CD4-positive, alpha-beta T cell treated with Interleukin-6 at 100 ng/mL for 8 hours (primary cell): ENCODE measurements at regions not wholly inside any gene's neighbourhood (a gene's known extent, or its start where the extent isn't known, plus 50 kb on each side); places are given as distances from the start of the nearest gene placed in this dataset.

Experiments
- DNase-seq: peaks from one replicate; pipeline ENCODE4 v3.0.0-alpha.2; 2020; ENCODE audit warnings: mixed read lengths, low spot score

GRCh38 chr3:177745607-177746005 is 548.3 kb upstream of the TBL1XR1 start:
- no peak for DNase-seq

GRCh38 chr3:177746337-177746933 is 549.2 kb upstream of the TBL1XR1 start:
- no peak for DNase-seq

- no peak for DNase-seq
Measured at GRCh38 chr3:177749836-177750235, 552.6 kb upstream of the TBL1XR1 start.

DNA sequence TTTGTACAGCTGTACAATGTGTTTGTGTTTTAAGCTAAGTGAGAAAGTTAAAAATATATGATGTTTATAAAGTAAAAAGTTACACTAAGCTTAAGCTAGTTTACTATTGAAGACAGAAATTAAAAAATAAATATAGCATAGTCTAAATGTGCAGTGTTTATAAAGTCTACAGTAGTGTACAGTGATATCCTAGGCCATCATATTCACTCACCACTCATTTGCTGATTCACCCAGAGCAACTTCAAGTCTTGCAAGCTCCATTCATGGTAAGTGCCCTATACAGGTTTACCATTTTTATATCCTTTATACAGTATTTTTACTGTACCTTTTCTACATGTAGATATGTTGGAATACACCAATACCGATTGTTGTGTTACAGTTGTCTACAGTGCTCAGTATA is 553.2 kb upstream of the TBL1XR1 start:
- DNase-seq = no peak

DNA sequence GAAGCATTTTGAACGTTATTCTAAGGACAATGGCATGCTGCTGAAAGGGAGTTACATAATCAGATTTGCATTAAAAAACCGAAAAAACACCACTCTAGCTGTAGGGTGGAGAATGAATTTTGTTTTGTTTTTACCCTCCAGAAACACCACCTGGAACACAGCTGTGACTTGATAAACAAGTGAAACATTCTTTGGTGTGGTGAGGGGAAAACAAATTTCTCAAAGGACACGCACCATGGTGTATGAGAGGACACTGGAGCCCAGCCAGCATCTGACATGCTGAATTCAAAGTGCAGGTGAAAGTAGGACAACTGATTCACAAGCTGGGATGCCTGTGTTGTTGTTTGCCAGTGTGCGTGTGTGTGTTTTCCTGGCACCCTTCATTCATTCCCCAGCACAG is 554.5 kb upstream of the TBL1XR1 start:
- DNase-seq = no peak

DNA sequence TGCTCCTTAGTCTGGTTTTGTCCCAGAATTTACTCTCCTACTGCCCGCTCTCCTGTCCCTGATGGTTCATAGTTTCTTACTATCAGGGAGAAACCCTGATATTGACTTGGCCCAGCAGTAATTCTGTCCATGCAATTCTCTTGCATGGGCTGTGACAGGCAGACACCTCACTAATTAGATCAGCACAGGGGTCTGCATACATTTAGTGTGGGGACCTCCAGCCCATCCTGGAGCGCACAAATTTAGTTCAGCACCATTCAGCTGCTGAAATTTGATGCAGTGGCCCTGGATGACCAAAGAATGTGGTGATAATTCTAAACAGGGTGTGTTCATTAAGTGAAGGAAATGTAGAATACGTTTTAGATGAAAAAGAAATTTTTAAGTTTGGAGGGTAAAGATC is 555.5 kb upstream of the TBL1XR1 start:
- no peak for DNase-seq

- DNase-seq = no peak
Measured at GRCh38 chr3:177753451-177754155, 556.3 kb upstream of the TBL1XR1 start.

DNA sequence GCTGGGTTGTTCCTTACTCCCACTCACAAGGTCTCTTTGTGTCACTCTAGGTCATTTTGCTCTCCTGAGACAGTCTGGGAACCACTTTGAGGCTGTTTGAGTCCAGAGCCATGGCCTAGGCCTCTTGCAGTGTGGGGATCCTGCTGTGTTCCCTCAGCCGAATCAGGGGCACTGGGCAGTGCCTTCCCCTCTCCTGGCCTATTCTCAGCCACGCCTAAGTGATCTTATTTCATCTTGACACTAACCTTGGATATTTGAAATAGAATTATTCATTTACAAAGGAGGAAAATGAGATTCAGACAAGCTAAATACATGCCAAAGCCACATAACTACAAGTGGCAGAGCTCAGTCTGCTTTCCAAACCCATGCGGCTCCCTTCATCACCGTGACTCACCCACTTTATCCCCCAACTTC is 557.2 kb upstream of the TBL1XR1 start:
- no peak for DNase-seq

DNA sequence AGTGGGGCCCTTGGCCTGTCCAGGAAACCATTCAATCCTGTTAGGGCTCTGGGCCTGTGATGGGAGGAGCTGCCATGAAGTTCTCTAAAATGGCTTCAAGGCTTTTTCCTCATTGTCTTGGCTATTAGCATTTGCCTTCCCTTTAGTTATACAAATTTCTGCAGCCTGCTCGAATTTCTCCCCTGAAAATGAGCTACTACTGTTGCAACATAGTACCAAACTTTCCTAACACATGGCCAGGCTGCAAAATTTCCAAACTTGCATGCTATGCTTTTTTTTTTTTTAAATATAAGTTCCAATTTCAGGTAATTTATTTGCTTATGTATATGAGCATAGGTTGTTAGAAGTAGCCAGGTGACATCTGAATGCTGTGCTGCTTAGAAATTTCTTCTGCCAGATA is 560.8 kb upstream of the TBL1XR1 start:
- no peak for DNase-seq

GRCh38 chr3:177760803-177761202 is 563.5 kb upstream of the TBL1XR1 start:
- no peak for DNase-seq

DNA sequence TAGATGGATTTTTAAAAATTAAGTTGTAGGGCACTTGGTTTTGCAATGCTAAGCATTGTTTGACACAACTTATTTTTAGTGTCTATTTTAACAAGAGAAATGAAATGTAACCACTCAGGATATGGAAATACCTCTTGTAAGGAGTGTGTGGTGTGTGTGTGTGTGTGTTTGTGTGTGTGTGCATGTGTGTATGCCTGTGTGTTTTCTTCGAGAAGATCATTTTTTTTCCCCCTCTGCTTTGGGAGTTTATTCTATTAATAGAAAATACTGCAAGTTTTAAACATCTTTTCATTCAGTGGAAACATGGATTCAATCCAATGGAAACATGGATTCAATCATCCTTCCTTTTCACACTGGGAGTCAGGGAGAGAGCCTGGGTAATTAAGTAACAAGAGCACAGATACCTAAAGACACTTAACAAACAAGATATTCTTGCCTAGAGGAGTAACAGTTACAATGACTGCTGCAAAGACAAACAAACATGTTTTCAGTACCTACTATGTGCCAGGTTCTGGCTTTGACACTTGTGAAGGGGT is 567.2 kb upstream of the TBL1XR1 start:
- DNase-seq = no peak

- DNase-seq = no peak
Measured at GRCh38 chr3:177764933-177765332, 567.7 kb upstream of the TBL1XR1 start.

- no peak for DNase-seq
Measured at GRCh38 chr3:177770383-177771230, 573.3 kb upstream of the TBL1XR1 start.

GRCh38 chr3:177771780-177772179 is 574.5 kb upstream of the TBL1XR1 start:
- DNase-seq = no peak

GRCh38 chr3:177772908-177773557 is 575.8 kb upstream of the TBL1XR1 start:
- DNase-seq = no peak

DNA sequence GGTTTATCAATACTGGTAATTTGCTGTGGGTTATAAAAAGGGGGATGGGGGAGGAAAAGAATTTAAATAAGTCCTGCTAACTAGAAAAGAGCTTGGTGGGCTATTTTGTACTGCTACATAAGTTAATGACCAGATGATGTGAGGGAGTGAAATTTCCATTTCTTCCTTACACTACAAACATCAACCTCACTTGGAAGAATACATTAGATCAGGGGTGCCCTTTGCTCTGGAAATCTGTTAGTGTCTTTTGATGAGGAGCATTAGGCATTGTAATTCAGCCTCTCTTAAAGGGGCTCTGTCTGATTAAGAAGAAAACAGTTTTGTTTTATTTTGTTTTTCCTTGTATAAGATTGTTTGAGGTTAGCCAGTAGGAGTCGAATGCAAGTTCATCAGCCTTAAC is 576.4 kb upstream of the TBL1XR1 start:
- no peak for DNase-seq

- DNase-seq = no peak
Measured at GRCh38 chr3:177776661-177777101, 579.4 kb upstream of the TBL1XR1 start.

GRCh38 chr3:177777699-177778098 is 580.4 kb upstream of the TBL1XR1 start:
- DNase-seq = peak; percentile 8

DNA sequence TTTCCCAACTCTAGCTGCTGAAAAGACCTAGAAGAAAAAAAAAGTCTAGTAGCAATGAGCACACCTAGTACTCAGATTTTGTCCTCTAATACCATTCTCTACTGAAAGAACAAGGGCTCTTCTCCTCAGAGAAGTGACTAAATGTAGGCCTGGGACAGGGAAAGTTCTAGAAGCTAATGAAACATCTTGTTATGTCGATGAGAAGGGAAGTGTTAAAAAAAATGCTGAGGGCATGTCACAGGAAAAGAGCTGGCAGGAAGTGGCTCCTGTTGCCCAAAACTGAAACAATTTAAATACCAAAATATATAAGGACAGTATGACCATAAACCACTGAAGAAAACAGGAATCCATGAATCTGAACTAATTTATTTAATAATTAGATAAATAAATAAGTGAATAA is 581.4 kb upstream of the TBL1XR1 start:
- peak; percentile 34 for DNase-seq

- no peak for DNase-seq
Measured at GRCh38 chr3:177781686-177782161, 584.4 kb upstream of the TBL1XR1 start.

DNA sequence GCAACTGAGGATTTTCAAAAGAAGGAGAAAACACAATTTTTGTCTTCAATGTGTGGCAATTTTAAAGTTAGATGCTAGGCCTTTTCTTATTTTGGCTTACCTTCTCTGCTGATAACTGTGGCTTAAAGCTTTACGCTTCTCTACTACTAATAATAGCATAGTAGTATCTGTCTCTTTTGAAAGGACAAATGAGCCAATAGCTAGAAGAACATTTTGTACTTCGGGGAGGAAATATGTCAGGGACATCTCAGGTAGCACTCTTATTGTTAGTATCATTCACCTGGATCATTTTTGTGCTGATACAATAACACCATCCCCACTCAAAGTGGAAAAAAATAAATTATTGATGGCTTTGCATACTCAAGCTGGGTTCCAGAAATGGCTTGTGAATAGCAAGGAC is 586.1 kb upstream of the TBL1XR1 start:
- DNase-seq = no peak

GRCh38 chr3:177783767-177784166 is 586.5 kb upstream of the TBL1XR1 start:
- no peak for DNase-seq
